SIG-M5 (cell line): ENCODE measurements at regions not wholly inside any gene's neighbourhood (a gene's known extent, or its start where the extent isn't known, plus 50 kb on each side); places are given as distances from the start of the nearest gene placed in this dataset.
"Not testable (repeated sequence)": the region's sequence is repeated elsewhere in the genome, so short reads cannot be mapped to it uniquely, and the experiment has no call there.

Experiments
- DNase-seq: peaks from one replicate; lab custom pipeline; 2025; lab: John Stamatoyannopoulos, UW

DNA sequence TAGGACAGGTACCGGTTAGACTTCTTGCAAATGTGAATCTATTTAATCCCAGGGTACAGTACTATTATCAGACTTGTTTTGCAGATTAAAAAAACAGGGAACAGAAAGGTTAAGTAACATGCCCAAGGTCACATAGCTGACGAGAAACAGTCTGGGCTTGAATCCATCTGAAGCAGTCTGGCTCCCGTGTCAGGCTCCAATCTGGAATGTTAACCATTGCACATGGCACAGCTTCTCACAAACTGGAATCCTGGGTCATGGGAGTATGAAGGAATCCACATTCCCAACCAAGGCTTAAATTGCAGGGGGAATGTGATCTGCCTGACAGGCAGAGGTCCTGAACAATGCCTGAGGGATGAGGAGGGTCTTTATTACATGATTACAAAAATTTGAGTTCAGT, 187.5 kb upstream of the SPTLC3 start:
- no peak for DNase-seq

DNA sequence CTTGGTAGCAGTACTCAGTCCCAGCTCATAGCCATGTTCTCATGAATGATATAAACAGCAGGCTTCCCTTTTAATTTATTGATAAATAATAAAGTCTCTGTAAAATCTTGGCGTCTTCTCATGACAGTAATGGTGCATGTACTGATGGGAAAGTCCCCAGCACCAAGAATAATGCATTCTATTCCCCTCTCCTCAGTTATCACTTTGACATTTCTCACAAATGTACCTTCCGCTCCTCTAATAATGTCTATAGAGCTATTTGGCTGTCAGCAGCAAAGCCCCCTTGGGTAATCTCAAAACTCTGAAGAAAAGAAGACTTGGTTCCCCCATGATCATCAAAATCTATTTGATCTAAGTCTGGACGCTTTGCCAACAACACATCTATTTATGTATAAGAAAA, 185.0 kb upstream of the SPTLC3 start:
- no peak for DNase-seq

DNA sequence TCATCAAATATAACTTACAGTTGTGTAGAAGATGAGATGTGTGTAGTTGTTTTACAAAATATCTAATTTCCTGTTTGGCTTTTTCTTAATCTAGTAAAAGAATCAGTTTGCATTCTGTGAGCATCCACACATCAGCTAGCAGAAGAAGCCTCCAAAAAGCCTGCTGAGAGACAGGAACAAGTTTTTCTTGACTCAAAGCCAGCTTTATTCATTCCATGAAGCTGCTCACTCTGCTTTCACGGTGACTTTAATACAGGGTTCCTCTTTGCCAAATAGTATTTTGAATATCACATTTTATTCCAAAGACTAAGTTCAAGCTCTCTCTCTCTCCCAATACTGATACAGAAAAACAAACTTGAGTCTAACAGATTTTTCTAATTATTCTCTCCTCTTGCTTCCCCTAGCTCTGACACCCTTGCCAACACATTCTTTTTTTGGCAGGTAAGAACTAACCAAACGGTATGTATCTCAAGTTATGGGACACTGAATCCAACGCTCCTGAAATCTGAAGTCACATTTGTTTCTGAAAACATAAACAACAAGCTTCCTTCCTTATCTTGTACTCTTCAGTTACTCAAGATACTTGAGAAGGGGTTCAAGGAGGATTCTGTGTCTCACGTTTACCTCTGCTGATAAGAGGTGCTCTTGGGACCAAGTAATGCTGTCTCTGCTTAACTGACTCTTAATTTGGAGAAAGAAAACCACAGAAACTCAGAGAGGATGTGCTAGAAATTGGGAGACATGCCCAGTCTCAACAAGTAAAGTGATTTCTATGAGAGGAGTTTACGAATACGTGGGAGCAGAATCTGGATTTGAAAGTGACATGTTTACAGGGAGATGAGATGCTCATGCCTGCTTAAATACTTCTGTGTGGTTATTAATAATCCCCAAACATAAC, 184.2 kb upstream of the SPTLC3 start:
- no peak for DNase-seq

DNA sequence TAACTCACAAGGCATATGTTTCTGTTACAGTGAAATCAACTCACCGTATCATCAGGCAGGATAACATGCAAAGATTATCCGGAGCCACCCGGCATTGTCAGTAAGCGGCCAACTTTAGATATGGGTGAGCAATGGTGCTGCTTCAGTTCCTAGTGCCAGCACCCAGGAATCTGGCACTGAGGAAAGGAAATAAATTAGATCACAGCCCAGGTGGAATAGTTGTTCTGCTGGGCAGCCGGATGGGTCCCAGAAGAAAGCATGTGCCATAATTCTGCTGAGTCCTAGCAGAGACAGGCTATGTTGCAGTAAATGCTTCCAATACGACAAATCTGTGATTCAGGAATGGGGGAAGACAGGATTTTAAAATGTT, 183.6 kb upstream of the SPTLC3 start:
- DNase-seq = no peak

DNA sequence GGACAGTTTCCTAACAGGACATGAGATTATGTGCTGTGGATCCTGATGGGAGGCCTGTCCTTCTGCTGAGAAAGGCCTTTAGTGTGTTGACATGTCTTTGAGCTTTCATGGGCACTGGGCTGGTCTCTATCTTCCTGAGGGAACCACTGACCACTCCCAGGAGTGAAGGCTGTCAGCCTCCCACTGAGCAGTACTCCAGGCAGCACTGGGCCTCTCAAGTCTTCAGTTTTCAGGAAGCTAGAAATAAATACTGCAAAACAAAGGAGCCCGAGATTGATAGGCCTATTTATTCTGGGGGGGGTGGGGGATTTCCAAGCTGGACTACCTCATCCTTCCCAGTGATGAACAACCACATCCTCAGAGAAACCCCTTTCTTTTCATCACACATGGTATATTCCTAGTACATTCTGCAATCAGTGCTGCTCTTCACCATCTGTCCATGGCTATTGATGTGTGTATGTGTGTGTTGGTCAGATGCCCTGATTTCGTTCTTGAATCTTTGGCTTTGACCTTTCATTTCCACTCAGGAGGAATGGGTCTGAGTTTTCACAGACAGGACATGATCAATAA, 180.9 kb upstream of the SPTLC3 start:
- DNase-seq = no peak

DNA sequence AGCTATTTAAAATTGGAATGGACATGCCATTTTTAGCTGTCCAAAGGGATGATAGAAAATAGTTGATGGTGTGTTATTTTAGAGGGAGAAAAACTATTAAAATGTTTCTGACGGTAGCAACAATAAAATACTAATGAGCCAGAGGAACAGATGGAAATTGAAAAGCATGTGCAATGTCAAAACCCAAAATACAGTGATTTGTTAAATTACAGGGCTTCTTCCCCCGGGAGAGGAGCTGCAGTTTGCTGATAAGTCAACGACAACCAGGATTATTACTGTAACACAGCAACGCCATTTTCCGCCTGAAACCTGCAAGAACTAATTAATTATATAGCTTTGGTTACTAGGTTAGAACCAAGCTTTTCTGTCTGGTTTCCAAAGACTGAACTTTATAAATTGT, 179.6 kb upstream of the SPTLC3 start:
- no peak for DNase-seq

DNA sequence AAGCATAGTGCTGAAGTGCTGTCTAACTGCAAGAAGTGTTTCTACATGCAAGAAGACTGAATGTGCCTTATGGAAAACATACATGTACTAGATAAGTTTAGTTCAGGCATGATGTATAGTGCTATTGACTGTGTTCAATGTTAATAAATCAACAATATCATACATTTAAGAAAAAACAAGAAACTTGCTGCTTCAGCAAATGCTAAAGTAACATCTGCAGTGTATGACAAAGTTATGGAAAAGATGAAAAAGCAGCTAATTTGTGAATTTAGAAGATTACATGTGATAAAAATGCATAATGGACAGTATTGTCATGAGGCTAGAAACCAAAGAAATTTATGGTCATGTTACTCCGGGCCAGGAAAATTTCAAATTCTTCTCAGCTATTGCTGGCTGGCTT, 174.9 kb upstream of the SPTLC3 start:
- no peak for DNase-seq

DNA sequence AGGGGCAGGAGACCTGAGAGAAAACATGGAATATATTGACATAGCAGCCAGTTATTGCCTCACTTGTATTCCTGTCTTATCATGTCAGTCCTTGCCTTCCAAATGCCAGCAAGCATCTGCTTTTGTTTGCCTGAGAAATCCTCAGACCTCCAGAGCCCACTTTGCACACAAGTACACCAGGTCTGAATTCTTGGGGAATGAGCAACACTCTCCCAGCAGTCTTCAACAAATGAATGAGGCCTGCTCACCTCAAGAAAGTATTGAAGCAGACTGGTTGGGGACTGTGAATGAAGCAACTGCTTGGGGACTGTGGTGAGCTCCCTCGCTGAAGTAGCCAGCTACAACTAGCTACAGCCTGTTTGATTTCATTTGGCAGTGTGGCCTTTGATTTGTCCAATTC, 172.8 kb upstream of the SPTLC3 start:
- no peak for DNase-seq

DNA sequence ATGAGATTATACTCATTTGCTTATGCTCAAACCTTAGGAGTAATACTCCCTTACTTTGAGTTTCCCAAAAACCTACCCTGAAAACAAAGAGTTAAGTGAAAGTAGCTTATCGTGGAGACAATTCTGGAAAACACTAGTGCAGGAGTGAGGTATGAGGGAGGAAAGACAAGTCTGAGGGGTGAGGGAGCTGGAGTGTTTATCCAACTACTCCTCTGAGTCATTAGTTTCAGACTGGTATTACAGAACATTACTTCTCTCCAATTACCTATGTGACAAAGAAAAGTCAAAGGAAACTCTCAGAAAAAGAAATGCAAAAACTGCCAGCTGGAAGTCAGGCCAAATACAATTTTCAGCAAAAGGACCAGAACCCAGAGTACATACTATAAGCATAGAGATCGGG, 171.1 kb upstream of the SPTLC3 start:
- DNase-seq = no peak

DNA sequence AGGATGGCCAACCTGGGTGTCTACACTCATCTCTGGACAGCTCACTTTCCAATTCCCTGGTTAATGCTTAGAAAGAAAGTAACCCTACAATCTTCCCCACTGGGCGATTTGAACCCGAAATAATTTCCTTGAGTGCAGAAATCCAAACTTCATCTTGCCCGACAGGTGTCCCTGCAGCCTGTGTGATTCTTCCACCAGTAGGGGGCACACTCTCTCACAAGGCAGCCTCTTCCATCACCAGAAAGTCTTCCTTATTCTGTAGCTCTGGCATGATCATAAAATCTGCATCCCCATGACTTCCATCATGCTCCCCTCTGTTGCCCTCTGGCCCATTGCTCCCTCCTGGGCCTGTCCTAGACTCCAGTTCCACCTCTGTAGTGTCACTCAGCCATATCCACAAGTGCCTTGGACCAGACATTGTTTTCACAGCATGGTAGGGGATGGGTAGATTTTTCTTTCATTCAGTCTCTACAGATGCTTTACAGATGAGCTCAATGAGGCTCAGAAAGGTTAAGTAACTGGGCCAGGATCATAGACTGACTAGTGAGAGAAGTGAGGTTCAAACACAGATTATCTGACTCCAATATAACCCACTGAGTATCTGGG, 170.4 kb upstream of the SPTLC3 start:
- DNase-seq = no peak

DNA sequence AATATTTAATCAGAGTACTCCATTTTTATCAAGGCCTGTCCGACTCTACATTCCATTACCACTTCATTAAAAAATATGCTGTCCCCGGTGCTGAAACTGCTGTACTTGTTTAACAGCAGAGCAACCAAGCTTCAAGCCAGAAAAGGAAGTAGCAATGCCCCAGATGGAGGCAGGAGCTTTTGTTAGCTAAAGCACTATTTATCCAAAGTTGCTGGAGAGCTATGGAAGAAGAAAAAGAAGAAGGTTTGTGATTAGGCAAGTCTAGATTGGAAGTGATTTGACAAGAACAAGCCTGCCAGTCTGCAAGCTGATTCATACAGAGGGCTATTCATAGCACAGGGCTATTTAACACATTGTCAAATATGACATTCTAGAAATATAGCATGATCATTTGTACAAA, 160.9 kb upstream of the SPTLC3 start:
- DNase-seq = no peak

DNA sequence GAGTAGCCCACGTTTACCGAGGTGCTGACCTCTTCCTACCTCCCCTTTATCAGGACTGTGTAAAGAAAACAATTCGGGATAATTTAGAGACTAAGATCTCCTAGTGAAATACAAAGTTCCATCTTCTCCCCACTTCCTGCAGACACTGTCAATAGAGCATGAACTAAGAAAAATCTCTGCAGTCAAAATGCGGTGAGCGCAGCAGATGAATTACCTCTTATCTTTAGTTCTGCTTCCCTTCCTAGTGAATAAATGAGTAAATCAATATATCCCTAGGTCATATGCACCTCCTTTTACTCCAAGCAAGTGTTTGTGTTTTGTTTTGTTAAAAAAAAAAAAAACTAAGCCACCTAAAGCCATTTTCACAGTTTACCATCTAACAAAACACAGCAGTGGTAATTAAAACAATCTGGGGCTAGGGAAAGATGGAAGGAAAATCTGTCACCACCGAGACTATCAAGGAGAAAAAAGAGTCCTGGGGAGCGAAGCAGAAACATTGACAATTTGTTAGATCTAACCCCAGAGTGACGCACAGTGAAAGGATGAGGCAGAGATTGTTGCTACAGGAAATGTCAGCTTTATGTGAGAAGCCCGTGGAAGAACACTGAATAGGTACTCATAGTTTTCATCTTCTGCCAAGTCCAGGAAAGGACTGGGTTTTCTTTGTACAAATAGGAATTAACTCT, 159.4 kb upstream of the SPTLC3 start:
- DNase-seq = no peak

DNA sequence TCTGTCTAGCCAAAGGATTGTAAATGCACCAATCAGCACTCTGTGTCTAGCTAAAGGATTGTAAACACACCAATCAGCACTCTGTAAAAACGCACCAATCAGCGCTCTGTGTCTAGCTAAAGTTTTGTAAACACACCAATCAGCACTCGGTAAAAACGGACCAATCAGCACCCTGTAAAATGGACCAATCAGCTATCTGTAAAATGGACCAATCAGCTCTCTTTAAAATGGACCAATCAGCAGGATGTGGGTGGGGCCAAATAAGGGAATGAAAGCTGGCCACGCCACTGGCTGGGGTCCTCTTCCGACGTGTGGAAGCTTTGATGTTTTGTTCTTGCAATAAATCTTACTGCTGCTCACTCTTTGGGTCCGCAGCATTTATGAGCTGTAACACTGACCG, 151.1 kb upstream of the SPTLC3 start:
- DNase-seq = not testable (repeated sequence)

DNA sequence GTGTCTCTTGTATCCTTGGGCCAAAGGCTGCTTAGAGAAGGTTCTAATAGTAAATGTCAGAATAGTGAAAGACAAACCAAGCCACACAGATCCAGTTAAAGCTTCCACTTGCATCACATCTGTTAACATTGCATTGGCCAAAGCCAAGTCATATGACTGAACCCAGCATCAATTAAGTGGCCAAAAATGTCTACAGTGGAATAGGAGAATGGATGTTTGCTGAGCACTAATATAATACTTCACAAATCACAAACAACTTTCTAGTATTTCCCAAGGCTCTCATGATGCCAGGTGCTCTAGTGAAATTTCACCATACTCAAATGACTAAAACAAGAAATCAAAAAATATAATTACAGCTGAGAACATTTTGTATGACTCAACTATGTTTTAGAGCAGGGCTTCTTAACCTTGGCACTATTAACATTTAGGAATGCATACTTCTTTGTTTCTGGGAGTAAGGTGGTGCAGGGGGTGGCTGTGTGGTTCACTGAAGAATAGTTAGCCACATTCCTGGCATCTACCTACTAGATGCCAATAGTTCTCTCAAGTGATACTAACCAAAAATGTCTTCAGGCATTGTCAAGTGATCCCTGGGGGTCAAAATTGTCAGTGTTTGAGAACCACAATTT, 148.0 kb upstream of the SPTLC3 start:
- DNase-seq = no peak

DNA sequence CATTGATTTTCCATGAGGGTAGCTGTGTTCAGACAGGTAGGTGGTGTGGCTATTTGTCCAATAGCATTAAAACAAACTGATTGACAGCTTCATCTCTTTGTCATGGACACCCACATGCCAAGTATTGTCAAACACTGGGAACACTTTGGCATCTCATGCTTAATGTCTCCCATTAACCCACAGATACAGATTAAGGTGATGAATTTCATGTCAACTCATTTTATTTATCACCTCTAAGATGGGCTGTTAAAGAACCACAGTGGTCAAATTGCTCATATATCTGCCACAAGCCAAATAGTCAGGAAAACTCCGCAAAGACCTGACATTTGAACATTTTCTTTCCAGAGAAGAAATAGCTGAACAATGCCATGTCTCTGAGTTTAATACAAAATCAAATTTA, 139.1 kb upstream of the SPTLC3 start:
- no peak for DNase-seq

DNA sequence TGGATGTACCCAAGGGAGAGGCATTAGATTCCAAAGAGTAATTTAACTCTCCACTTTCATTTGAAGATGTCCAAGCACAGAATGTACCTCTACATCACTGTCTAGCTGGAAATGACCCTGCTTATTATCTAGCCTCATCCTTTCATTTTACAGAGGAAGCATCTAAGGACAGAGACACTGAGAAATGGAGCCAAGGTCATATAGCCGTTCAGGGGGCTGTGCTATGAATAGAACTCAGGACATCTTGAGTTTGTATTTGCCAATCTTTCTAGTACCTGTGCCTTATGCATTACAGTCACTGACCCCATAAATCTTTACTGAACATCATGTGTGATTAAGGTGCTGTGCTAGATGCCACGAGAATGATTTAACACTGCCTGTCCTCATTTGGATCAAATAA, 138.2 kb upstream of the SPTLC3 start:
- DNase-seq = no peak

DNA sequence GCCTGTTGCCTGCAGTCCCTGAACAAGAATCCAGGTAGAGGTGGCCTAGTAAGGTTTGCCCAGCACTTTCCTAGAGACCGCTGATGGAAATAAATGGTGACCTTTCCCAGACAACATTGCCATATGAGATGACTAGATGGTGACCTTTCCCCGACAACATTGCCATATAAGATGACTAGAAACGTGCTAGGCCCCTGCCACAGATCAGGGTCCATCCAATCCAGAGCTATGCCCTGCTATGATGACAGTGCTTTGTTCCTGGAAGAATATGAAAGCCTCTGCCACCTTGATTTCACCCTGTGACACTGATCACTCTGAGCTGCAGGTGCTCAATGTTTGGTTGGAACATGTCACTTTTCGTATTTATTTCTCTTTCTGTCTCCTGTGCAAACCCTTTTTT, 133.8 kb upstream of the SPTLC3 start:
- no peak for DNase-seq

DNA sequence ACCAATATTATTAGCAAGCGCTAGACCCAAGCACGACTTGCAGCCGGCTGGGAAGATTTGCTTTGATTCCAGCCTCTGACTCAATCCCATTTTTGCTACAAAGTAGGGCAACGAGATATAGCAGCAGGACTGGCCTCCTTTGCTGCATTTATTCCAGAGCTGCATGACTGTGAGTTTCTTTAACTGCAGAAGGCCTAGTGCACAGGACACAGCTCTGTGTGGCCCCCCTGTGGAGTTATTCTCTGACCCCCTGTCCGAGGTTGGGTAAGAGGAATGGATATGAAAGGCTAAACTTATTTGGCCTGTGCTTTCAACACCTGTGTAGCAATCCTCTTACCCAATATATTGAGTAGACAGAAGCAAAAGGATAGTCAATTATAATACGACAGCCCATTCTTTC, 133.3 kb upstream of the SPTLC3 start:
- no peak for DNase-seq

DNA sequence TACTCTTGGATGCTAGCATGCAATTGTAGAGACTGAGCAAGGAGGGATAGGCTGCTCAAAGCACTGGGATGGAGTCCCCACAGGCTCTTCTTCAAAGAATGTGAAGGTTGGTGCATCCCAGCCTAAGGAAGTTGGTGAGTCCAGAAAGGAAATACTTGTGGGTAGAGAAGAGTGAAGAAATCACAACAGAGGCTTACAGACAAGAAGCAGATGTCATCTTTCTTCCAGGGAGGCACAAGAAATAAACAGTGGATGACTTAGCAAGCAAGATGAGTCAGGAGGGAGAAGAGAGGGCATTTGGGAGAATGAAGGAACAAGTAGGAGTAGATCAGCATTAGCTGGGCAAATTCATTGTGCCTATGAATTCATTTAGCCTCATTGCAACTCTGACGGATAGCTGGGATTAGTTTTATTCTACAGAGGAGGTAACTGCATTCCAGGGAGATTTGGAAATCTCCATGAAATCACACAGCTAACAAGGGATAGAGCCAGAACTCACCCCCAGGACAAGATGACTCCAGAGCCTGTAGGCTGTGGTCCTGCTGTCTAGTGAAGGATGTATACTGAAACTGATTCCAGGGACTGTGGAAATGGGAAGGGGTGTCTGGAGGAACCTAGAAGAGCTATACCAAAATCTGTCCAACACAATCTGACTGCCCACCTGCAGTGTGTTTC, 125.8 kb upstream of the SPTLC3 start:
- no peak for DNase-seq

DNA sequence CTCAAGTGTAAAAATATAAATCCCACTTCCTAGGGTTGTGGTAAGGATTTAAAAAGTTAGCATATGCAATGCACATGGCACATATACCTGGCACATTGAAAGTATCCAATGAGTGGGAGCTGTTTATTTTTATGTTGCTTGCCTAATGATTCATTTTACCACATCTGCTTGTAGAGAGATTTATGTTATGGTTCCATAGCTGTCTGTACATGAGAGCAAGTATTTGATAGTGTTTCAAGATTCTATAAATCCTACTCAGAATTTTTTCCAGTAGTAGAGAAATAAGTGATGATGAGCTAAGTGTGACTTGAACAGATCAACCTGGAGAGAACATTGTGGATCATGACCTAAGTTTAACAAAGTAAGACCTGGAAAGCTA, 125.3 kb upstream of the SPTLC3 start:
- no peak for DNase-seq

DNA sequence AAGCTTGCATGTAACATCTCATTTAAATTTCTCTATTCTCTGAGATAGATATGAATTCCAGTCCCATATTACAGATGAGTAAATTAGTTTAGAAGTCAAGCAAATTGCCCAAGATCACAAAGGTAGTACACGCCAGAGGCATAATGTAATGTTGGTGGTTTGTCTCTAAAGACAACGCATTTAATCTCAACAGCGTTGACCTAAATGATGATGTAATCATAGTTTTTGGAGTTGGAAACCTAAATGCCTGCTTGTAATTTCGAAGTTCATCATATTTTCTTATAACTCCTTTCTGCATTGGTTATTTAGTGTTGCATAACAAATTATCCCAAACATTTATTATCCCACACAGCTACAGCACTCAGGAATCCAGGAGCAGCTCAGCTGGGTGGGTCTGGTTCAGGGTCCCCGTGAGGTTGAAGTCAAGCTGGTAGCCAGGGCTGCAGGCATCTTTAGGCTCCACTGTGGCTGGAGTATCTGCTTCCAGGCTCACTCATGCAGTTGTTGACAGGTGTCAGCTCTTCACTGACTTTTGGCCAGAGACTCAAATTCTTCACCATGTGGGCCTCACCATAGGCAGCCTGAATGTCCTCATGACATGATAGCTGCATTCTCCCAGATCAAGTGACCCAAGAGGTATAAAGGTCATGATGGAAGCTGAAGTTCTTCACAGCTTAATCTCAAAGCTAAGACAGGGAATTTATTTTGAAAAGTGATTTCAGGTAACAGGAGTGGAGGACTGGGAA, 122.0 kb upstream of the SPTLC3 start:
- DNase-seq = no peak
